PC-9 (cell line): ENCODE measurements at regions not wholly inside any gene's neighbourhood (a gene's known extent, or its start where the extent isn't known, plus 50 kb on each side); places are given as distances from the start of the nearest gene placed in this dataset.

Experiments
- CTCF ChIP-seq: fragments of 200-600 bp; sonication (generic); conservative IDR thresholded peaks from 2 replicates; pipeline ENCODE4 v1.6.1; 2017; ENCODE audit warnings: mixed run types, antibody characterized with exemption, mild to moderate bottlenecking, moderate library complexity
- EZH2 ChIP-seq: fragments of 200-600 bp; sonication (generic); IDR thresholded peaks from 2 replicates; pipeline ENCODE4 v1.8.0; 2017; ENCODE audit warnings: antibody characterized with exemption, low read depth

- TF ChIP-seq EZH2: no peak
- TF ChIP-seq CTCF: no peak
These were observed 678.4 kb downstream of the ROBO2 start for GRCh38 chr3:77718311-77718710.
